ENCODE measurements at regions not wholly inside any gene's neighbourhood (a gene's known extent, or its start where the extent isn't known, plus 50 kb on each side); places are given as distances from the start of the nearest gene placed in this dataset.
A peak's percentile ranks its signal among the peaks of the same experiment; 100 is the strongest.

DNA sequence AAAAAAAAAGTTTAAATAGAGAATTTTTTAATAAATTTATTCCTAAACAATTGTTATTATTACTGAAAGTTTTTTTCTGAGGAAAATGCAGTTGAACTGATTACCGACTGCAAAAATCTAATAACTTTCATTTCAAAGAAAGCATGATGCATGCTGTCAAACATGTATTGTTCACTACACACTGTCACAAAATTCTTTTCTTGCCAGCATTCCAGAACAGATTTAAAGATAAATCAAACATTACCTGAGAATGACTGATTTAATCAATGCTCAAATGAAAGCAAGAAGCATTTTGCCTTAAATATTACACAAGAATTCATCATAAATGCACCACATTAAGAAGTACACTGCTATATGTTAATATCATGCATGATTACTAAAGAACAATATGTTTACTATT lies 588.3 kb downstream of the SLC16A7 start:
- ATAC-seq (ENCODE audit: low read depth): no peak
- Histone ChIP-seq H3K4me1 (ENCODE audit: insufficient read depth, poor library complexity, severe bottlenecking) (no peaks in the 10 kb centered on the region), H3K9me3 (ENCODE audit: severe bottlenecking) (no peaks in the 10 kb centered on the region), H3K4me3 (ENCODE audit: severe bottlenecking) (no peak overlapping the region), H3K36me3 (ENCODE audit: low read depth) (no peaks in the 10 kb centered on the region), H3K27me3 (ENCODE audit: insufficient read depth, poor library complexity, severe bottlenecking) (no peaks in the 10 kb centered on the region), H3K27ac (ENCODE audit: poor library complexity, severe bottlenecking) (no peak overlapping the region)
- DNase-seq (ENCODE audit: low spot score): no peak
- TF ChIP-seq, protein P1, sequence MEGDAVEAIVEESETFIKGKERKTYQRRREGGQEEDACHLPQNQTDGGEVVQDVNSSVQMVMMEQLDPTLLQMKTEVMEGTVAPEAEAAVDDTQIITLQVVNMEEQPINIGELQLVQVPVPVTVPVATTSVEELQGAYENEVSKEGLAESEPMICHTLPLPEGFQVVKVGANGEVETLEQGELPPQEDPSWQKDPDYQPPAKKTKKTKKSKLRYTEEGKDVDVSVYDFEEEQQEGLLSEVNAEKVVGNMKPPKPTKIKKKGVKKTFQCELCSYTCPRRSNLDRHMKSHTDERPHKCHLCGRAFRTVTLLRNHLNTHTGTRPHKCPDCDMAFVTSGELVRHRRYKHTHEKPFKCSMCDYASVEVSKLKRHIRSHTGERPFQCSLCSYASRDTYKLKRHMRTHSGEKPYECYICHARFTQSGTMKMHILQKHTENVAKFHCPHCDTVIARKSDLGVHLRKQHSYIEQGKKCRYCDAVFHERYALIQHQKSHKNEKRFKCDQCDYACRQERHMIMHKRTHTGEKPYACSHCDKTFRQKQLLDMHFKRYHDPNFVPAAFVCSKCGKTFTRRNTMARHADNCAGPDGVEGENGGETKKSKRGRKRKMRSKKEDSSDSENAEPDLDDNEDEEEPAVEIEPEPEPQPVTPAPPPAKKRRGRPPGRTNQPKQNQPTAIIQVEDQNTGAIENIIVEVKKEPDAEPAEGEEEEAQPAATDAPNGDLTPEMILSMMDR (IDR thresholded peaks at IDR 0.05; ENCODE audit: poor library complexity, severe bottlenecking): no peak

- ATAC-seq (ENCODE audit: low read depth) (no peak), DNase-seq (ENCODE audit: low spot score) (no peak)
- no peaks in the 10 kb centered on the region for H3K27me3 ChIP-seq (ENCODE audit: insufficient read depth, poor library complexity, severe bottlenecking)
- H3K4me1 ChIP-seq (ENCODE audit: insufficient read depth, poor library complexity, severe bottlenecking): no peaks in the 10 kb centered on the region
- H3K27ac ChIP-seq (ENCODE audit: poor library complexity, severe bottlenecking): no peak overlapping the region
- no peaks in the 10 kb centered on the region for H3K9me3 ChIP-seq (ENCODE audit: severe bottlenecking)
- H3K36me3 ChIP-seq (ENCODE audit: low read depth): no peaks in the 10 kb centered on the region
- no peak overlapping the region for H3K4me3 ChIP-seq (ENCODE audit: severe bottlenecking)
- TF ChIP-seq, protein P1 (IDR thresholded peaks at IDR 0.05; ENCODE audit: poor library complexity, severe bottlenecking): no peak
These were observed 589.2 kb downstream of the SLC16A7 start for GRCh38 chr12:60185060-60185459.

DNA sequence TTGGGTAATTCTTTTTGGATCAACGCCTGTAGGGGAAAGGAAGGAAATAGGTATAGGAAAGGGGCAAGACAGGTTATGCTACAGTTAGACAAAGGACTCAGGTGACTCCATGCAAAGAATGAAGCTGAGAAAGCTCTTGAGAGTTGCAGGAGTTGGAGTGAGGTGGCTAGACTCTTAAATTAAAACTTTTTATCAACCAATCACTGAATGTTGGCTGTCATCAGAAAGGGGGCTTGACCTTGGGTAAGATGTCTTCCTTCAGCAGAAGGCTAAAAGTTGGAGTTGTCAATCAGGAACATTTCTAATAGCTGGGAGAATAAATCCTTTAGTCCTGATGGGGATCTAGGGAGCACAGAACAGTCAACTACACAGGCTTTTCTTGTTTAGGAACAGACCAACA lies 595.4 kb downstream of the SLC16A7 start:
- no peak for DNase-seq (ENCODE audit: low spot score)
- H3K9me3 ChIP-seq (ENCODE audit: severe bottlenecking): no peaks in the 10 kb centered on the region
- TF ChIP-seq, protein P1 (IDR thresholded peaks at IDR 0.05; ENCODE audit: poor library complexity, severe bottlenecking): no peak
- no peak overlapping the region for H3K4me3 ChIP-seq (ENCODE audit: severe bottlenecking)
- H3K27me3 ChIP-seq (ENCODE audit: insufficient read depth, poor library complexity, severe bottlenecking): no peaks in the 10 kb centered on the region
- no peak overlapping the region for H3K27ac ChIP-seq (ENCODE audit: poor library complexity, severe bottlenecking)
- H3K4me1 ChIP-seq (ENCODE audit: insufficient read depth, poor library complexity, severe bottlenecking): peaks cover 7% of the 10 kb centered on the region
- ATAC-seq (ENCODE audit: low read depth): no peak
- H3K36me3 ChIP-seq (ENCODE audit: low read depth): no peaks in the 10 kb centered on the region

GRCh38 chr12:60191676-60192359 lies 596.0 kb downstream of the SLC16A7 start:
- TF ChIP-seq, protein P1 (IDR thresholded peaks at IDR 0.05; ENCODE audit: poor library complexity, severe bottlenecking): no peak
- Histone ChIP-seq H3K36me3 (ENCODE audit: low read depth) (no peaks in the 10 kb centered on the region), H3K27me3 (ENCODE audit: insufficient read depth, poor library complexity, severe bottlenecking) (no peaks in the 10 kb centered on the region), H3K4me3 (ENCODE audit: severe bottlenecking) (no peak overlapping the region), H3K4me1 (ENCODE audit: insufficient read depth, poor library complexity, severe bottlenecking) (peaks cover 7% of the 10 kb centered on the region), H3K27ac (ENCODE audit: poor library complexity, severe bottlenecking) (no peak overlapping the region), H3K9me3 (ENCODE audit: severe bottlenecking) (no peaks in the 10 kb centered on the region)
- ATAC-seq (ENCODE audit: low read depth) (peak; percentile 41; the same call in 1 of the 3 replicates), DNase-seq (ENCODE audit: low spot score) (no peak)

- ATAC-seq (ENCODE audit: low read depth): peak; percentile 48; the same call in 2 of the 3 replicates
- no peaks in the 10 kb centered on the region for H3K9me3 ChIP-seq (ENCODE audit: severe bottlenecking)
These were observed 598.8 kb downstream of the SLC16A7 start for GRCh38 chr12:60194678-60195077.

More at GRCh38 chr12:60194678-60195077, 598.8 kb downstream of the SLC16A7 start:
- no peaks in the 10 kb centered on the region for H3K27me3 ChIP-seq (ENCODE audit: insufficient read depth, poor library complexity, severe bottlenecking)
- no peak overlapping the region for H3K4me3 ChIP-seq (ENCODE audit: severe bottlenecking)
- H3K27ac ChIP-seq (ENCODE audit: poor library complexity, severe bottlenecking): no peak overlapping the region
- H3K36me3 ChIP-seq (ENCODE audit: low read depth): no peaks in the 10 kb centered on the region
- no peak for DNase-seq (ENCODE audit: low spot score)
- peaks cover 7% of the 10 kb centered on the region for H3K4me1 ChIP-seq (ENCODE audit: insufficient read depth, poor library complexity, severe bottlenecking)
- TF ChIP-seq, protein P1 (IDR thresholded peaks at IDR 0.05; ENCODE audit: poor library complexity, severe bottlenecking): no peak

Data from RWPE2 (cell line).